ENCODE measurements at regions not wholly inside any gene's neighbourhood (a gene's known extent, or its start where the extent isn't known, plus 50 kb on each side); places are given as distances from the start of the nearest gene placed in this dataset.

- H3K9ac ChIP-seq = no peak overlapping the region
- H3K4me2 ChIP-seq = no peak overlapping the region
- no peak for TF ChIP-seq Cebpa-rat (IDR thresholded peaks at IDR 0.05)
- no peaks in the 10 kb centered on the region for H3K36me3 ChIP-seq
- H3K27me3 ChIP-seq = no peaks in the 10 kb centered on the region
- H3K27ac ChIP-seq = no peak overlapping the region
- H4K20me1 ChIP-seq = no peaks in the 10 kb centered on the region
- no peak overlapping the region for H3K4me3 ChIP-seq
- peaks cover 35% of the 10 kb centered on the region for H3K9me3 ChIP-seq
- peaks cover 28% of the 10 kb centered on the region for H3K4me1 ChIP-seq
Measured at GRCh38 chr5:79873187-79873586, 117.9 kb downstream of the MTX3 start.

GRCh38 chr5:79872291-79872690 lies 118.8 kb downstream of the MTX3 start:
- Histone ChIP-seq H3K36me3 (no peaks in the 10 kb centered on the region), H3K9ac (no peak overlapping the region), H3K27me3 (no peaks in the 10 kb centered on the region), H3K4me3 (no peak overlapping the region), H3K4me1 (peaks cover 19% of the 10 kb centered on the region), H4K20me1 (no peaks in the 10 kb centered on the region), H3K4me2 (no peak overlapping the region), H3K9me3 (peaks cover 36% of the 10 kb centered on the region), H3K27ac (no peak overlapping the region)
- TF ChIP-seq Cebpa-rat (IDR thresholded peaks at IDR 0.05) = no peak

- Histone ChIP-seq H3K4me2 (no peak overlapping the region), H3K36me3 (no peaks in the 10 kb centered on the region), H3K4me3 (no peak overlapping the region), H3K27me3 (no peaks in the 10 kb centered on the region), H3K4me1 (peaks cover 11% of the 10 kb centered on the region), H4K20me1 (no peaks in the 10 kb centered on the region), H3K27ac (no peak overlapping the region), H3K9me3 (peaks cover 41% of the 10 kb centered on the region), H3K9ac (no peak overlapping the region)
- TF ChIP-seq Cebpa-rat (IDR thresholded peaks at IDR 0.05) = no peak
Measured at GRCh38 chr5:79871364-79872120, 119.5 kb downstream of the MTX3 start.

DNA sequence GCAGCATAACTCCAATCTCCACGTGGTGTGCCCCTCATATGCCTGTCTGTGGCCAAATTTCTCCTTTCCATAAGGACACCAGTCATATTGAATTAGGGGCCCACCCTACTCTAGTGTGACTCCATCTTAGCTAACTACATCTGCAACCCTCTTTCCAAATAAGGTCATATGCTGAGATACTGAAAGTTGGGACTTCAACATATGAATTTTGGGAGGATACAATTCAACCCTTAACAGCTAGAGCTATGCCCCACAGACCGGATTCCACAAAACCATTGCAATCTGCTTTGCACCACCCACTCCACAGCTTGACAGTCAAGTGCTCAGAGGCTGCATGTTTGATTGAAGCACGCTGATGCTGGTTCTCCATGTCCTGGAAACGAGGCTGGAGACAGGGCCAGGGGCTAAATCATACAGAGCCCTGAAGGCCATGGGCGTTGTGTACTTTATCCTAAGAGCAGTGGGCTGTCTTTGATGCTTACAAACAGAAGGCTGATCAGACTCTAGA lies 122.8 kb downstream of the MTX3 start:
- no peaks in the 10 kb centered on the region for H3K36me3 ChIP-seq
- no peak overlapping the region for H3K4me2 ChIP-seq
- no peak overlapping the region for H3K4me3 ChIP-seq
- H3K9me3 ChIP-seq = peaks cover 38% of the 10 kb centered on the region
- no peak overlapping the region for H3K27ac ChIP-seq
- H3K27me3 ChIP-seq = no peaks in the 10 kb centered on the region
- TF ChIP-seq Cebpa-rat (IDR thresholded peaks at IDR 0.05) = no peak
- H4K20me1 ChIP-seq = no peaks in the 10 kb centered on the region
- no peak overlapping the region for H3K9ac ChIP-seq
- no peaks in the 10 kb centered on the region for H3K4me1 ChIP-seq

DNA sequence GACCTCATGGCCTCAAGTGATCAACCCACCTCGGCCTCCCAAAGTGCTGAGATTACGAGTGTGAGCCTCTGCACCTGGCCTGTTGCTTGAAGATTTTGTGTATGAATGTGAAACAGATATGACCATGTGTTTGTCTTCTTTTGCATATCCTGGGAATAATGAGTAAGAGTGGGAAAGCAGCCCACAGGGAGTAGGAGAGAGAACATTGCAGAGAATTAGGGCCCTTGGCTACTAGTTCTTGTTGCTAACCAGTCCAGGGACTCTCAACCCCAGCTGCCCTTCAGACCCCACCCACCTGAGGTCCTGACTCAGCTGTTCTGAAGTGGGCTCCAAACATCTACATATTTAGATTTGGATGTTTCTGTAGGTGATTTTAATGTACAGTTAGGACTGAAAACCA lies 125.5 kb downstream of the MTX3 start:
- no peak overlapping the region for H3K4me3 ChIP-seq
- no peak overlapping the region for H3K9ac ChIP-seq
- no peaks in the 10 kb centered on the region for H3K36me3 ChIP-seq
- no peak overlapping the region for H3K27ac ChIP-seq
- H3K27me3 ChIP-seq = no peaks in the 10 kb centered on the region
- H4K20me1 ChIP-seq = no peaks in the 10 kb centered on the region
- peaks cover 25% of the 10 kb centered on the region for H3K9me3 ChIP-seq
- no peak for TF ChIP-seq Cebpa-rat (IDR thresholded peaks at IDR 0.05)
- no peak overlapping the region for H3K4me2 ChIP-seq
- H3K4me1 ChIP-seq = no peaks in the 10 kb centered on the region

- Histone ChIP-seq H4K20me1 (no peaks in the 10 kb centered on the region), H3K4me2 (no peak overlapping the region), H3K27me3 (no peaks in the 10 kb centered on the region), H3K27ac (no peak overlapping the region), H3K36me3 (no peaks in the 10 kb centered on the region), H3K9me3 (peaks cover 17% of the 10 kb centered on the region), H3K9ac (no peak overlapping the region), H3K4me1 (no peaks in the 10 kb centered on the region), H3K4me3 (no peak overlapping the region)
- no peak for TF ChIP-seq Cebpa-rat (IDR thresholded peaks at IDR 0.05)
Measured at GRCh38 chr5:79864364-79864763, 126.7 kb downstream of the MTX3 start.

DNA sequence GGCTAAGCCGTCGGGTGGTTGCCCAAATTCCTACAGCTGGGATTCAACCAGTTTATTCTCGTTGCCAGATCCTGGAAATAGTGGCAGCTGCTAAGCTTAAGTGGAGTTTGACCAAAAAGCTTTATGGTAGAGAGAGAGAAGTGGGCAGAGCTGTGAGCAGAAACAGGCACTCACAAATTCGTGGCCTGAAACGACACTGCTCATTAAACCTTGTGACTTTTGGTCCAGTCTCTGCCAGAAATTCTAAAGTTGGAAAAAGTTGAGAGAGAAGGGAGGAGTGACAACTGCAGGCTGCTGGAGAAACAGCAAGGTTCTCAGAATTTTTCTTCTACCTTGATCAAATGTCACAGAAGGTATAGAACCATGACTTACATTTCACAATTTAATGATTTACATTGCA lies 131.5 kb downstream of the MTX3 start:
- H3K9ac ChIP-seq = no peak overlapping the region
- H3K27ac ChIP-seq = no peak overlapping the region
- no peak overlapping the region for H3K4me2 ChIP-seq
- no peak overlapping the region for H3K4me3 ChIP-seq
- TF ChIP-seq Cebpa-rat (IDR thresholded peaks at IDR 0.05) = no peak
- H3K36me3 ChIP-seq = no peaks in the 10 kb centered on the region
- no peaks in the 10 kb centered on the region for H3K27me3 ChIP-seq
- peaks cover 8% of the 10 kb centered on the region for H3K9me3 ChIP-seq
- no peaks in the 10 kb centered on the region for H4K20me1 ChIP-seq
- H3K4me1 ChIP-seq = no peaks in the 10 kb centered on the region

DNA sequence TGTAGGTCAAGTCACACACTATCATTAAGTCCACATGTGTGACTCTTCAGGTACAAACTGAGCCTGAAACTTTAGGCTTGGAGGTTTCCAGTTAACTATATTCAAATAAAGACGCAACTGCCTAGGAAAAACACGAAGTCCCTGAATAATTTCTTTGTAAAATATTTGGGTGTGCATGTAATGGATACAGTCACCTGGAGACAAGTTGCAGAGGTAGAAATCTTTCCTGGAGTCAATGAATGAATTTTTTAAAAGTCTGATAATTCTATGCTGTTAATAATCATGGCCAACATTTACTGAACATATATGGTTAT lies 132.7 kb downstream of the MTX3 start:
- H3K27ac ChIP-seq = no peak overlapping the region
- no peaks in the 10 kb centered on the region for H3K27me3 ChIP-seq
- no peaks in the 10 kb centered on the region for H3K4me1 ChIP-seq
- H3K9ac ChIP-seq = no peak overlapping the region
- no peaks in the 10 kb centered on the region for H3K9me3 ChIP-seq
- no peaks in the 10 kb centered on the region for H4K20me1 ChIP-seq
- H3K4me2 ChIP-seq = no peak overlapping the region
- no peak overlapping the region for H3K4me3 ChIP-seq
- H3K36me3 ChIP-seq = no peaks in the 10 kb centered on the region
- TF ChIP-seq Cebpa-rat (IDR thresholded peaks at IDR 0.05) = no peak

DNA sequence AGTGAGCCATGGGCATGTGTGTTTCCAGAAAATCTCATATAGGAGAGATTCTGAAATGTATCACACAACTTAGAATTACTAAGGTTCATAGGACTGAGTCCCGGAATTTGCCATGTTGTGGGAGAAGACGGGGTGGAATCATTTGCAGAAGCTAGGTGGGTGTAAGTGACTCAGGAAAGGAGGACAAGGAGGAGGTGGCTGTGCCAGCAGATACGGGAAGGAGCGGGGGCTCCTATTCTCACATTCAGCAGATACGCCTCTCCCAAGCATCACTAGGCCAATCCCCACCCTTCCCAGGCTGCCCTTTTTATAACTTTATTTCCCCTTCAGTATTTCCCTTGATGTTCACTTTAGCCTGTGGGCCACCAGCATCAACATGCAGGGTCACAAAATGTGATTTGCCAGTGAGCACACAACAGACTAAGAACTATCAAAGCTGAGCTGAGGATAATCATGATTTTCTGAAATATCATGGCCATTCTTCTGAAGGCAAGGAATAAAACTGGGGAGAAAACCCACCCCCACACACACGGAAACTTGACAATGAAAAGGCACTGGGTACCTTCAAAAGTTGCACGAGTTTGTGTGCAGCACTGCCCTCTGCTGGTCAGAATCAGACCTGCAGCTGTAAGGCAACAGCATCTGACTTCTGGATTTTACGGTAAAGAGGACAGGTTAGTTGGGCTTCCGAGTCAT lies 133.2 kb downstream of the MTX3 start:
- no peak overlapping the region for H3K9ac ChIP-seq
- no peak overlapping the region for H3K4me3 ChIP-seq

DNA sequence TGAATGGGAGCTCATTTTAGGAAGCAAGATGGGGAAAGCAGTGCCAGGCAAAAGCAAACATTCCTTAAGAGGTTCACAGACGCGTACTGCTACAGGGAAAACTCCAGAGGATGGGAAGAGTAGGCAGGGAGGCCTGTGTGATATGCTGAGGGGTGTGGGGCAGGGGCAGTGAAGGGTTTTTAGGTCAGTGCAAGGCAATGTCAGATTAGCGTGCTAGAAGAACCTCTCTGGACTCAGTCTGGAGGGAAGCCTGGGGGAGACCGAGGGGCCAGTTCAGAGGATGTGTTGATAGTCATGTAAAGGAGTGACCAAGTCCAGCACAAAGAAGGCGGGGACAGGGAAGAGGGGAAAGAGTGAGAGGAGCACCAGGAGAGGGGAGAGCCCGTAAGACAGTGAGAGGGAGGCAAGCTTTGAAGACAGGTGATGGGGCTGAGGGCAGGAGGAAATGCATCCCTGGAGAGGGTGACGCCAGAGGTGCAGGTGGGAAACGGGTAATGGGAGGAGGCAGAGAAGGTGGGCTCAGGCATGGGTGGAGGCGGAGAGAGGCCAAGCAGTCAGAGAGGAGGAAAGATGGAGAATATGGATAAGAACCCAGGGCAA lies 134.5 kb downstream of the MTX3 start:
- Histone ChIP-seq H3K4me2 (no peak overlapping the region), H3K4me1 (no peaks in the 10 kb centered on the region), H3K9me3 (no peaks in the 10 kb centered on the region), H3K4me3 (no peak overlapping the region), H3K9ac (no peak overlapping the region), H3K36me3 (no peaks in the 10 kb centered on the region), H3K27me3 (no peaks in the 10 kb centered on the region), H4K20me1 (no peaks in the 10 kb centered on the region), H3K27ac (no peak overlapping the region)
- TF ChIP-seq Cebpa-rat (IDR thresholded peaks at IDR 0.05) = no peak

More for the DNA sequence above, 133.2 kb downstream of the MTX3 start:
- no peak overlapping the region for H3K4me2 ChIP-seq
- H4K20me1 ChIP-seq = no peaks in the 10 kb centered on the region
- H3K27me3 ChIP-seq = no peaks in the 10 kb centered on the region
- H3K4me1 ChIP-seq = no peaks in the 10 kb centered on the region
- H3K27ac ChIP-seq = no peak overlapping the region
- H3K9me3 ChIP-seq = no peaks in the 10 kb centered on the region
- no peak for TF ChIP-seq Cebpa-rat (IDR thresholded peaks at IDR 0.05)
- no peaks in the 10 kb centered on the region for H3K36me3 ChIP-seq
